ENCODE measurements at regions not wholly inside any gene's neighbourhood (a gene's known extent, or its start where the extent isn't known, plus 50 kb on each side); places are given as distances from the start of the nearest gene placed in this dataset.
"Not testable (repeated sequence)": the region's sequence is repeated elsewhere in the genome, so short reads cannot be mapped to it uniquely, and the experiment has no call there.

DNA sequence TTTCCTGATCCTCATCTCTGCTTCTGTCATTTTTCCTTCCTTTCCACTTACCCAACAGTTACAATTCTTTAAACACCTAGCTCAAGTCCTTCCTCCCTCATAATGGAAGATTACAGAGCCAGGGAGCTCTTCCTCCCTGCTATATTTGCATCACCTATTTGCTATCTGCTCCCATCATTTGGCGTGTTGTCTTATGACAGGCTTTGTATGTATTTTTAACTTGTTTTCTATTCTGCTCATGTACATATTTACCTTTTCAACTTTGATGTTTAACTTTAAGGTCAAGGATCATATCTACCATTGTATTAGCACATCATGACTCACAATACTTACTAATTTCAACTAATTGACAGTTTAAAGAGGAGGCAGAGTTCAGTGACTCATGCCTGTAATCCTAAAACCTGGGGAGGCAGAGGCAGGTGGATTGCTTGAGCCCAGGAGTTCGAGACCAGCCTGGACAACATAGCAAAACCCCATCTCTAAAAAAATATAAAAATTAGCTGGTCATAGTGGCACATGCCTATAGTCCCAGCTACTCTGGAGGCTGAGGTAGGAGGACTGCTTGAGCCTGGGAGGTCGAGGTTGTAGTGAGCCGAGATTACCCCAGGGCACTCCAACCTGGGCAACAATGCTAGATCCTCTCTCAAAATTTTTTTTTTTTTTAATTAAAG, 92.5 kb upstream of the FOXN2 start:
- H3K4me3 ChIP-seq (ENCODE audit: low read length) = no peak overlapping the region
- no peak for DNase-seq (ENCODE audit: low read depth)
- TF ChIP-seq, protein P1, sequence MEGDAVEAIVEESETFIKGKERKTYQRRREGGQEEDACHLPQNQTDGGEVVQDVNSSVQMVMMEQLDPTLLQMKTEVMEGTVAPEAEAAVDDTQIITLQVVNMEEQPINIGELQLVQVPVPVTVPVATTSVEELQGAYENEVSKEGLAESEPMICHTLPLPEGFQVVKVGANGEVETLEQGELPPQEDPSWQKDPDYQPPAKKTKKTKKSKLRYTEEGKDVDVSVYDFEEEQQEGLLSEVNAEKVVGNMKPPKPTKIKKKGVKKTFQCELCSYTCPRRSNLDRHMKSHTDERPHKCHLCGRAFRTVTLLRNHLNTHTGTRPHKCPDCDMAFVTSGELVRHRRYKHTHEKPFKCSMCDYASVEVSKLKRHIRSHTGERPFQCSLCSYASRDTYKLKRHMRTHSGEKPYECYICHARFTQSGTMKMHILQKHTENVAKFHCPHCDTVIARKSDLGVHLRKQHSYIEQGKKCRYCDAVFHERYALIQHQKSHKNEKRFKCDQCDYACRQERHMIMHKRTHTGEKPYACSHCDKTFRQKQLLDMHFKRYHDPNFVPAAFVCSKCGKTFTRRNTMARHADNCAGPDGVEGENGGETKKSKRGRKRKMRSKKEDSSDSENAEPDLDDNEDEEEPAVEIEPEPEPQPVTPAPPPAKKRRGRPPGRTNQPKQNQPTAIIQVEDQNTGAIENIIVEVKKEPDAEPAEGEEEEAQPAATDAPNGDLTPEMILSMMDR (conservative IDR thresholded peaks at IDR 0.05; ENCODE audit: low read depth, low read length) = no peak

DNA sequence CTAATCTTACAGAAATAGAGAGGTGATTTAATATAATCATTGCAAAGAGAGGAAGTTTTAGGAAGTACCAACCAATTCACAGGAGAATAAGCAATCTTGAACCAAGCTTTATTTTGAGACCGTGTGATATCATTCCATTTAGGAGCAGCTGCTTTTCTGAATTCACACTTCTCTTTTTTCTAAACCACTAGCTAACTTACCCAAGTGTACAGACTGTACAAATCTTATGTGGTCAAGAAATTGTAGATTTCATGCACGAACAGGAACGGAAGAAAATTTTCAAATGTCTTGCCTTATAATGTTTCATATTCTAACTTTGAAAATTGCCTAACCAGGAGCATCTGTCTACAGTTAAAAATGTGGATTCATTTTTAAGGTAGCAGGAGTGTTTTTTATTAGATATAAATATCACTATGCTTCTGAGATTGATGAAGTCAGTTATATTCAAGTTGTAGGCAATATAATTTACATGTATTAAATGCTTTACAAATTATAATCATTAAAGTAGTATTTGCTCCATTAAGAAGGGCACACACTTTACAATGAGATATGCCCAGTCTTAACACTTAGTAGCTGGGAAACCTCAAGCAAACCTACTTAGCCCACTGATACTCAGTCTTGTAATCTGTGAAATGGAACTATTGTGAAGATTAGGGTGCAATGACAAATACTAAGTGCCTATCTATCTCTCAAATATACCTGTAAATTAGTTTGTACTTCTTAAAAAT, 86.7 kb upstream of the FOXN2 start:
- TF ChIP-seq, protein P1 (conservative IDR thresholded peaks at IDR 0.05; ENCODE audit: low read depth, low read length) = no peak
- H3K4me3 ChIP-seq (ENCODE audit: low read length) = no peak overlapping the region
- no peak for DNase-seq (ENCODE audit: low read depth)

DNA sequence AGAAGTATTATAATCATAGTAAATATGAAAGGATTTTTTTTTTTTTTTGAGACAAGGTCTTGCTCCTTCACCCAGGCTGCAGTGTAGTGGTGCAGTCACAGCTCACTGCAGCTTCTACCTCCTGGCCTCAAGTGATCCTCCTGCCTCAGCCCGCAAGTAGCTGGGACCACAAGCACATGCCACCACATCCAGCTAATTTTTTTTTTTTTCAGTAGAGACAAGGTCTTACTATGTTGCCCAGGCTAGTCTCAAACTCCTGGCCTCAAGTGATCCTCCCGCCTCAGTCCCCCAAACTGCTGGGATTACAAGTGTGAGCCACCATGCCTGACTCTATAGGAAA, 86.2 kb upstream of the FOXN2 start:
- no peak for DNase-seq (ENCODE audit: low read depth)
- no peak overlapping the region for H3K4me3 ChIP-seq (ENCODE audit: low read length)
- TF ChIP-seq, protein P1 (conservative IDR thresholded peaks at IDR 0.05; ENCODE audit: low read depth, low read length) = no peak

DNA sequence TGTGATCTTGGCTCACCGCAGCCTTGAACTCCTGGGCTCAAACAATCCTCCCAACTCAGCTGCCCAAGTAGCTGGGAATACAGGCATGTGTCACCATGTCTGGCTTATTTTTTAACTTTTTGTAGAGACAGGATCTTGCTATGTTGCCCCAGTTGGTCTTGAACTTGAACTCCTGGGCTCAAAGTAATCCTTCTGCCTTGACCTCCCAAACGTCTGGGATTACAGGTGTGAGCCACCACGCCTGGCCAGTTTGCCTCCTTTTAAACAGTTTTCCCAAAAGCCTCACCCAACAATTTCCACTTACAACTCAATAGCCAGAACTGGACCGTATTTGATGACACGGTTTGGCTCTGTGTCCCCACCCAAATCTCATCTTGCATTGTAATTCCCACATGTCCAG, 85.4 kb upstream of the FOXN2 start:
- no peak for DNase-seq (ENCODE audit: low read depth)
- TF ChIP-seq, protein P1 (conservative IDR thresholded peaks at IDR 0.05; ENCODE audit: low read depth, low read length) = no peak
- H3K4me3 ChIP-seq (ENCODE audit: low read length) = no peak overlapping the region

DNA sequence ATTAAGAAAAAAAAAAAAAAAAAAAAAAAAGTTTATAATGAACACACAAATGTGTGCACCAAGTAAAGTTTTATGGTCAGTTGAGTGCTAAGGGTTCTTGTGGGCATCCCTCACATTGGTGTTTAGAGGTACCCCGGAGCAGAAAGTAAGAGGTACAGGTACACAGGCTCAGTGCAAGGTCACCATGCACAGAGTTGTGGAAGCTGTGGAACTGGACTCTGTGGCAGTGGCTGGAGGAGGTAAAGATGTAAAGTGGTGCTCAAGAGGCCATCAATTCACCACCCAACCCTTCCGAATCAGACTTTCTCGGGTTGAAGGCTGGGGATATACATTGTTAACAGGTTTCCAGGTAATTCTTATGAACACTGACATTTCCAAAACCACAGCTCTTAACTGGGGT, 83.6 kb upstream of the FOXN2 start:
- no peak for DNase-seq (ENCODE audit: low read depth)
- TF ChIP-seq, protein P1 (conservative IDR thresholded peaks at IDR 0.05; ENCODE audit: low read depth, low read length) = no peak
- no peak overlapping the region for H3K4me3 ChIP-seq (ENCODE audit: low read length)

DNA sequence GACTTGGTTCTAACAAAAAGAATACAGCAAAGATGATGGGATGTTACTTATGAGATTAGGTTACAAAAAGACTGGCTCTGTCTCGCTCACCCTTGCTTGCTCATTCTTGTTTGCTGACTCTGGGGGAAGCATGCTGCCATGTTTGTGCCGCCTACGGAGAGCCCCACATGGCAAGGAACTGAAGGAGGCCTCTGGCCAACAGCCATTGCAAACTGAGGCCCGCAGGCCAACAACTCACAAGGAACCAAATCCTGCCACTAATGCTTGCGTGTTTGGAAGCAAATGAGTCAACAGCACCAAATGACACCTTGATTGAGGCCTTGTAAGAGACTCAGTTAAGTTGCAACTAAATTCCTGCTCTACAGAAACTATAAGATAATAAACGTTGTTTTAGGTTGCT, 82.1 kb upstream of the FOXN2 start:
- no peak overlapping the region for H3K4me3 ChIP-seq (ENCODE audit: low read length)
- TF ChIP-seq, protein P1 (conservative IDR thresholded peaks at IDR 0.05; ENCODE audit: low read depth, low read length) = no peak
- no peak for DNase-seq (ENCODE audit: low read depth)

DNA sequence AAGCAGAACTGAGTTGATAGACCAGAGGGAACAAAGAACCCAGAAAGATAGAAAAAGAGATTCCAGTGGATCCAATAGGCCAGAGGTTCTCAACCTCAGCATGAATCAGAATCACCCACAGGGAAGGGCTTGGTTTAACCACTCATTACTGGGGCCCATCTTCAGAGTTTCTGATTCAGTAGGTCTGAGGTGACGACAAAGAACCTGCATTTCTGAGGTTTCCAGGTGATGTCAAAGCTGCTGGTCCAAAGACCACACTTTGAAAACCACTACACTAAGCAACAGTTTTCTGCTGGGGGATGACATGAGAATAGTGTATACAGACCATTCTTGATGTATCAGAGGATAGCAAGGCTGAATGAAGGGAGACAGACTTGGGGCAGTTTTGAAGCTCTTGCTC, 81.5 kb upstream of the FOXN2 start:
- DNase-seq (ENCODE audit: low read depth) = no peak
- no peak overlapping the region for H3K4me3 ChIP-seq (ENCODE audit: low read length)
- TF ChIP-seq, protein P1 (conservative IDR thresholded peaks at IDR 0.05; ENCODE audit: low read depth, low read length) = no peak

DNA sequence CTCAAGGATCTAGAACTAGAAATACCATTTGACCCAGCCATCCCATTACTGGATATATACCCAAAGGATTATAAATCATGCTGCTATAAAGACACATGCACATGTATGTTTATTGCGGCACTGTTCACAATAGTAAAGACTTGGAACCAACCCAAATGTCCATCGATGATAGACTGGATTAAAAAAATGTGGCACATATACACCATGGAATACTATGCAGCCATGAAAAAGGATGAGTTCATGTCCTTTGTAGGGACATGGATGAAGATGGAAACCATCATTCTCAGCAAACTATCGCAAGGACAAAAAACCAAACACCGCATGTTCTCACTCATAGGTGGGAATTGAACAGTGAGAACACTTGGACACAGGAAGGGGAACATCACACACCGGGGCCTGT, 80.7 kb upstream of the FOXN2 start:
- H3K4me3 ChIP-seq (ENCODE audit: low read length); DNase-seq (ENCODE audit: low read depth): not testable (repeated sequence)

All from retinal pigment epithelial cell (primary cell).